CD4-positive, alpha-beta T cell (primary cell): ENCODE measurements at regions not wholly inside any gene's neighbourhood (a gene's known extent, or its start where the extent isn't known, plus 50 kb on each side); places are given as distances from the start of the nearest gene placed in this dataset.

Source experiments
- ATAC-seq: fragments of 200-7000 bp; cut with Tn5 transposase; one replicate; pipeline ENCODE4 v1.10.0; 2022; ENCODE audit warnings: mild to moderate bottlenecking; ENCODE audit not compliant: poor library complexity
- CTCF ChIA-PET: fragments of 350-600 bp; sonication (Branson Sonifier 250); formaldehyde crosslinking; loops from one replicate; lab custom pipeline; 2021; ENCODE audit warnings: antibody characterized with exemption, inconsistent platforms; lab: Charles Lee
- POLR2A ChIA-PET: fragments of 350-600 bp; sonication (Branson Sonifier 250); formaldehyde crosslinking; loops from one replicate; lab custom pipeline; 2021; ENCODE audit warnings: antibody characterized with exemption, inconsistent platforms; lab: Charles Lee
- DNase-seq, 14 experiments: peaks; one replicate each; pipeline ENCODE4 v3.0.0-alpha.2; 2013 to 2020; ENCODE audit warnings: mixed read lengths in 2 of 14
- H3K27ac ChIP-seq, 2 donors: one replicate each; pipeline versions ENCODE4 v1.5.1 to v1.7.0; 2013; ENCODE audit warnings: low read length in 2 of 2, low read depth in 1 of 2, mild to moderate bottlenecking in 1 of 2
- H3K27me3 ChIP-seq, 2 experiments: 1 replicate in 1 of 2; 2 replicates in 1 of 2; pipeline versions ENCODE4 v1.6.1 to v1.7.0; 2013; ENCODE audit warnings: low read length in 2 of 2, control low read depth in 1 of 2, mild to moderate bottlenecking in 1 of 2, moderate library complexity in 1 of 2; ENCODE audit not compliant: insufficient read depth in 2 of 2, control insufficient read depth in 1 of 2
- H3K36me3 ChIP-seq: one replicate; pipeline ENCODE4 v1.6.1; 2013; ENCODE audit warnings: low read length, control low read depth; ENCODE audit not compliant: insufficient read depth
- H3K4me1 ChIP-seq: one replicate; pipeline ENCODE4 v1.6.1; 2013; ENCODE audit warnings: low read length, control low read depth; ENCODE audit not compliant: insufficient read depth
- H3K4me3 ChIP-seq: one replicate; pipeline ENCODE4 v1.5.1; 2013; ENCODE audit warnings: mild to moderate bottlenecking, low read length, moderate library complexity
- H3K9me3 ChIP-seq, 2 experiments: 1 replicate in 1 of 2; 2 replicates in 1 of 2; pipeline versions ENCODE4 v1.6.1 to v1.7.0; 2013; ENCODE audit warnings: low read length in 2 of 2, mild to moderate bottlenecking in 2 of 2, control low read depth in 1 of 2, moderate library complexity in 1 of 2; ENCODE audit not compliant: control insufficient read depth in 1 of 2, insufficient read depth in 1 of 2
- H3K27ac Mint-ChIP-seq: one replicate; pipeline ENCODE4 v1.8.0; 2020; ENCODE audit warnings: mixed read lengths
- H3K27me3 Mint-ChIP-seq: one replicate; pipeline ENCODE4 v1.8.0; 2021; ENCODE audit warnings: mixed read lengths
- H3K36me3 Mint-ChIP-seq: one replicate; pipeline ENCODE4 v1.8.0; 2021; ENCODE audit warnings: low read depth, mixed read lengths
- H3K4me1 Mint-ChIP-seq: one replicate; pipeline ENCODE4 v1.8.0; 2021; ENCODE audit warnings: low read depth, mixed read lengths
- H3K4me3 Mint-ChIP-seq: one replicate; pipeline ENCODE4 v1.8.0; 2020; ENCODE audit warnings: mild to moderate bottlenecking, mixed read lengths
- H3K9me3 Mint-ChIP-seq: one replicate; pipeline ENCODE4 v1.8.0; 2020; ENCODE audit warnings: mixed read lengths
- CTCF ChIP-seq: fragments of 200-600 bp; IDR thresholded peaks from one replicate; pipeline ENCODE4 v1.8.0; 2022; ENCODE audit warnings: antibody characterized with exemption, mild to moderate bottlenecking
- intact Hi-C, 2 experiments: fragments of 100-400 bp; cut with DNase I in 1 of 2; cut with micrococcal nuclease in 1 of 2; formaldehyde crosslinking; loops; one replicate each; pipeline versions ENCODE4 v1.15.1 to v1.9.0; 2023 to 2025; cut with DNase I, micrococcal nuclease

GRCh38 chr10:31607481-31607880 lies 288.5 kb downstream of the ZEB1 start:
- Mint-ChIP-seq H3K4me3 (no peak overlapping the region), H3K27me3 (peaks cover 13% of the 10 kb centered on the region), H3K36me3 (no peaks in the 10 kb centered on the region), H3K9me3 (no peaks in the 10 kb centered on the region), H3K27ac (no peak overlapping the region), H3K4me1 (peaks cover 10% of the 10 kb centered on the region)
- ATAC-seq (no peak), DNase-seq (no peak)
- intact Hi-C loops: no loop called here
- ChIA-PET POLR2A (no interaction called here), CTCF (no interaction called here)
- H3K27me3 ChIP-seq: peaks cover 0 to 4% of the 10 kb centered on the region in 2 experiments
- TF ChIP-seq CTCF: no peak
- H3K4me1 ChIP-seq: peaks cover 21% of the 10 kb centered on the region
- no peak overlapping the region for H3K4me3 ChIP-seq
- H3K27ac ChIP-seq: no peak overlapping the region
- peaks cover 0 to 9% of the 10 kb centered on the region in 2 experiments for H3K9me3 ChIP-seq
- H3K36me3 ChIP-seq: no peaks in the 10 kb centered on the region

- Histone ChIP-seq H3K4me1 (peaks cover 22% of the 10 kb centered on the region), H3K27ac (no peak overlapping the region), H3K27me3 (peaks cover 0 to 4% of the 10 kb centered on the region in 2 experiments), H3K9me3 (peaks cover 0 to 11% of the 10 kb centered on the region in 2 experiments), H3K4me3 (no peak overlapping the region), H3K36me3 (no peaks in the 10 kb centered on the region)
- Mint-ChIP-seq H3K4me1 (peaks cover 10% of the 10 kb centered on the region), H3K27me3 (peaks cover 11% of the 10 kb centered on the region), H3K4me3 (no peak overlapping the region), H3K27ac (no peak overlapping the region), H3K9me3 (no peaks in the 10 kb centered on the region), H3K36me3 (no peaks in the 10 kb centered on the region)
- TF ChIP-seq CTCF: no peak
- no peak for DNase-seq
- CTCF ChIA-PET: interaction anchor here (0.7 kb wide), 1 partner anchor 139 kb away, joined by 3 read pairs; no protein-coding TSS in a partner anchor
- no peak for ATAC-seq
- intact Hi-C loops: no loop called here
- POLR2A ChIA-PET: no interaction called here
Measured at GRCh38 chr10:31606841-31607240, 287.8 kb downstream of the ZEB1 start.

GRCh38 chr10:31605861-31606525 lies 287.0 kb downstream of the ZEB1 start:
- no peaks in the 10 kb centered on the region for H3K9me3 Mint-ChIP-seq
- Histone ChIP-seq H3K36me3 (no peaks in the 10 kb centered on the region), H3K27me3 (no peaks in the 10 kb centered on the region), H3K4me1 (peaks cover 22% of the 10 kb centered on the region), H3K4me3 (no peak overlapping the region), H3K9me3 (peaks cover 0 to 11% of the 10 kb centered on the region in 2 experiments), H3K27ac (no peak overlapping the region)
- ChIA-PET POLR2A (no interaction called here), CTCF (no interaction called here)
- ATAC-seq (no peak), DNase-seq (no peak)
- no peak overlapping the region for H3K4me3 Mint-ChIP-seq
- TF ChIP-seq CTCF: no peak
- no peaks in the 10 kb centered on the region for H3K36me3 Mint-ChIP-seq
- peaks cover 10% of the 10 kb centered on the region for H3K4me1 Mint-ChIP-seq
- intact Hi-C loops: no loop called here
- H3K27ac Mint-ChIP-seq: no peak overlapping the region
- H3K27me3 Mint-ChIP-seq: peaks cover 4% of the 10 kb centered on the region
